ENCODE measurements at regions not wholly inside any gene's neighbourhood (a gene's known extent, or its start where the extent isn't known, plus 50 kb on each side); places are given as distances from the start of the nearest gene placed in this dataset.

GRCh38 chr18:14974576-14974975 is 226.6 kb downstream of the ANKRD30B start:
- TF ChIP-seq SUZ12 (IDR thresholded peaks at IDR 0.05), result no peak
- TF ChIP-seq FOXA1 (IDR thresholded peaks at IDR 0.05), result no peak
- TF ChIP-seq FOXK2 (IDR thresholded peaks at IDR 0.05), result no peak
